Uterus (tissue), 2 donors: ENCODE measurements at regions not wholly inside any gene's neighbourhood (a gene's known extent, or its start where the extent isn't known, plus 50 kb on each side); places are given as distances from the start of the nearest gene placed in this dataset.

Experiments used
- POLR2A ChIP-seq, 2 donors: fragments of 450-650 bp; IDR thresholded peaks; one replicate each; pipeline ENCODE4 v1.6.1; 2016; ENCODE audit warnings: antibody characterized with exemption in 2 of 2, mild to moderate bottlenecking in 1 of 2, moderate library complexity in 1 of 2
- TF ChIP-seq, protein P1 (sequence below), 4 experiments: fragments of 200-600 bp in 2 of 4; fragments of 450-650 bp in 2 of 4; sonication (generic) in 2 of 4; IDR thresholded peaks; one replicate each; pipeline ENCODE4 v1.5.1; 2016 to 2019; ENCODE audit warnings: antibody characterized with exemption in 4 of 4, mild to moderate bottlenecking in 2 of 4, moderate library complexity in 1 of 4

DNA sequence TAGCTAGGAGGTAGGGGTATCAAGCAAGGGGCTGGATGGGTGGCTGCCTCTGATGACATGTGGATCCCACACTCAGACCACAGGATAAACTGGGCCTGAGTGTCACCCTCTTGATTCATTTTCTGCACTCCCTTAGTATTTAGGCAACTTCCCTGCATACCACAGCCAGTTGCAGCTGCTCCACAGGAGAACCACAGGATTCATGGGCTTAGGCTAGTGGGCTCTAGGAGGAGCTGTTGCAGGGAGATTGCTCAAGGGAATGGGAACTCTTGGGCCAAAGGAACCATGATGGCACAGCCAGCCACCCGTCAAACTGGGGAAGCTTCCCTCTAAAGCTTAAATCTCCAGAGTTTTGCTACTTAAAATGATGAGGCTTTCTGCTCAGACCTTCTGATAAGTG, 269.7 kb upstream of the ASIC2 start:
- TF ChIP-seq, protein P1, sequence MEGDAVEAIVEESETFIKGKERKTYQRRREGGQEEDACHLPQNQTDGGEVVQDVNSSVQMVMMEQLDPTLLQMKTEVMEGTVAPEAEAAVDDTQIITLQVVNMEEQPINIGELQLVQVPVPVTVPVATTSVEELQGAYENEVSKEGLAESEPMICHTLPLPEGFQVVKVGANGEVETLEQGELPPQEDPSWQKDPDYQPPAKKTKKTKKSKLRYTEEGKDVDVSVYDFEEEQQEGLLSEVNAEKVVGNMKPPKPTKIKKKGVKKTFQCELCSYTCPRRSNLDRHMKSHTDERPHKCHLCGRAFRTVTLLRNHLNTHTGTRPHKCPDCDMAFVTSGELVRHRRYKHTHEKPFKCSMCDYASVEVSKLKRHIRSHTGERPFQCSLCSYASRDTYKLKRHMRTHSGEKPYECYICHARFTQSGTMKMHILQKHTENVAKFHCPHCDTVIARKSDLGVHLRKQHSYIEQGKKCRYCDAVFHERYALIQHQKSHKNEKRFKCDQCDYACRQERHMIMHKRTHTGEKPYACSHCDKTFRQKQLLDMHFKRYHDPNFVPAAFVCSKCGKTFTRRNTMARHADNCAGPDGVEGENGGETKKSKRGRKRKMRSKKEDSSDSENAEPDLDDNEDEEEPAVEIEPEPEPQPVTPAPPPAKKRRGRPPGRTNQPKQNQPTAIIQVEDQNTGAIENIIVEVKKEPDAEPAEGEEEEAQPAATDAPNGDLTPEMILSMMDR (IDR thresholded peaks at IDR 0.05) = no peak
- no peak for TF ChIP-seq POLR2A (IDR thresholded peaks at IDR 0.05)
